A204.1 (cell line): ENCODE measurements at regions not wholly inside any gene's neighbourhood (a gene's known extent, or its start where the extent isn't known, plus 50 kb on each side); places are given as distances from the start of the nearest gene placed in this dataset.
A peak's percentile ranks its signal among the peaks of the same experiment; 100 is the strongest.
"Not testable (repeated sequence)": the region's sequence is repeated elsewhere in the genome, so short reads cannot be mapped to it uniquely, and the experiment has no call there.

Experiments used
- FAIRE-seq: peaks from 2 replicates; lab custom pipeline; 2012; peaks lifted over from hg19 to GRCh38; lab: Jason Lieb, UNC

DNA sequence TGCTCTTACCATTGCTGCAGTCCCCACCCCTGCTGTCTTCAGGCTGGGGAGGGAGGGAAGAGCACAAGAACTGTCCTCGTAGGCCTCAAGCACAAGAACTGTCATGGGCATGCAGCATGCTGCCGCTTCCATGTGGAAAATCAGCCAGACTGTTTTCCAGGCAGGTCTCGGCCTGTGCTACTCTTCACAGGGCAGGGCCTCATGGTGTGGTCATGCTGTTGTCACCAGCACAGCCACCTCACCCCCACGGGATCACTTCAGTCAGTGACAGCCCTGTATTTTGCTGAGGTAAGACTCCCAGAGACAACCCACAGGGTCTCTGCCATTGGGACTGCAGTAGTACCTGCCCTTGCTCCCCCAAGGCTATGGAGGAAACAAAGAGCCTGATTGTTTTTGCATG, 205.3 kb downstream of the NAP1L3 start:
- no peak for FAIRE-seq

DNA sequence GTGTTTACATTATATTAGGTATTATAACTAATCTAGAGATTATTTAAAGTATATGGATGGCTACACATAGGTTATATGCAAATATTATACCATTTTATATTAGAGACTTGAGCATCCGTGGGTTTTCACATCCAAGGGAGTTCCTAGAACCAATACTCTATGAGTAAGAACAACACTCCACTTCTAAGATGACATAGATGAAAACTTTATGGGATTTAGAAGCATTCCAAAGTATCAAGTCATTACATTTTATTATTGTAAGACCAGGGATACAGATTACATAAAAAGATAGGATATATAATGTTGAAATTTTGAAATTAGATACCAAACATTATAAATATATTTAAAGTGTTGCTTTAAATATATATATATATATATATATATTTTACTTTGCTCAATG, 207.0 kb downstream of the NAP1L3 start:
- FAIRE-seq: peak; percentile 56

DNA sequence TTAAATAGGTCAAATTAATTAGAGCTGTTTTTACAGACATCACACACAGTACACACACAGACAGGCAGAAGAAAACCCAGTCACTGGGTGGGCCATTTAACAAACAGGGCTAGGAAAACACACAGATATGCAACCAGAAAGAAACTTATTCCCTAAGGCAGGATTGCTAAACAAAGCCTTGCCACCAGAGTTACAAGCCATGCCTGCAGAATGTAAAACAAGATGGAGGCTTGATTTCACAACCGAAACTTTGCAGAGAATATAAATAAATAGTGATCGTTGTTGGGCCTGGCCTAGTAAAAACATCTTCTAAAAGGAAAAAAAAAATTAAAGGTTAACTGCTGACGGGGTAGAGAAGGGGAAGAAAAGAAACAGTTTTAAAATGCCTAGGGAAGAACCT, 212.3 kb downstream of the NAP1L3 start:
- FAIRE-seq: no peak

DNA sequence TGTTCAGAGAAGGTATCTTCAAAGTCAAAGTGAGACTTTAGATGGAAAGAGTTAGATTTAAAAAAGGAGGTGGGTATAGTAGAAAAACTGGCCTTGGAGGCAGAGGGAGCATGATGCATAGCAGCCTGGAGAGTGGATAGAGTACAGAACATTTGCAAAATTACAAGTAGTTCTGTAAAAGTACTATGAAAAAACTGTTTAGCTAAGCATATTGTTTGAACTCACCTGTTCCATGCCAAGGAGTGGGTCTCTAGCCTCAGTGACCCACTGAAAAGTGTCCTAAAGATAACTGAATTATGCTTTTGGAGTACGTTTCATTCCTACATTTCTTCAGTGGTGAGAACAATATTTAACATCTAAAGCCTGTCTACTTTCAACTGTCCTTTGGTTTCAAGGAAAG, 218.9 kb downstream of the NAP1L3 start:
- no peak for FAIRE-seq

DNA sequence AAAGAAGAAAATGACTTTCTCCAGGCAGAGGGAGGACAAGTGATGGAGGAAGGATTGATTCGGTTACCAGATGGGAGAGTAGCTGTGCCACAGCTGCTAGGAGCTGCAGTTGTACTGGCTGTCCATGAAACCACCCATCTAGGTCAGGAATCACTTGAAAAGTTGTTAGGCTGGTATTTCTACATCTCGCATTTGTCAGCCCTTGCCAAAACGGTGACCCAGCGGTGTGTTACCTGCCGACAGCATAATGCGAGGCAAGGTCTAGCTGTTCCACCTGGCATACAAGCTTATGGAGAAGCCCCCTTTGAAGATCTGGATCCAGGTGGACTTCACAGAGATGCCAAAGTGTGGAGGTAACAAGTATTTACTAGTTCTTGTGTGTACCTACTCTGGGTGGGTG, 238.7 kb downstream of the NAP1L3 start:
- not testable (repeated sequence) for FAIRE-seq

DNA sequence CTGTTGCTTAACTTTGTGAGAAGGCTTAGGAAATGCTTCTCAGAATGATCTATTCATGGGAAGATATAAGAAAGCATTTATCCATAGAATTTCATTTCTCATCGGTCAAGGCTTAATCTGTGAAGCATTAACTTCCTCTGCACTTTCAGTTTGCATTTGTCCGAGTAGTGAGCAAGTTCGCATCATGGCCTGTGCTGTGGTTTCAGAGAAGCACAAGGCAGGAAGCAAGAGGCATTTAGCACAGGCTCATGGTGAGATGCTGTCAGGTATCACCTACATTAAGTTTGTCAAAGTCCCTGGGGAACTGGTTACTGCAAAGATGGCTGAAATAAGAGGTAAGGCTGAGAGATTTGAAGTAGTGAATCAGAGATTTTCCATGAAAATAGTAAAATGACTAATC, 244.9 kb downstream of the NAP1L3 start:
- no peak for FAIRE-seq

DNA sequence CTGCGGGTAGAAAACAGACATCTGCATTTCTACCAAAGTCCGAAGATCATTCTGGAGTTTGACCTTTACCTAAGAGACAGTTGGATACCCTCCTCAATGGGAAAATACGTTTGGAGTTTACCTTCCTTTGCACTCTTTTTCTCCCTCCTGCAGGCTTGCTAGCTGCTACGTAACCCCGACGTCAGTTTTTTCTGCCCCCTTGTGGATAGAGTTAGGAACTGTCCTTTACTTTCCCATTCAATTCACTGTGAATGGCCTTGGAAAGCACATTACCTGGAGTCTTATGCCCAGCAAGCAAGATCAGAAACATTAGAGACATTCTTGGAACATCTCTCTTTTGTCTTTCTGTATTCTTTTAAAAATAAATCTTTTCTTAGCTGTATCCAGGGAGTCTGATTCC, 250.7 kb downstream of the NAP1L3 start:
- peak; percentile 90 for FAIRE-seq

DNA sequence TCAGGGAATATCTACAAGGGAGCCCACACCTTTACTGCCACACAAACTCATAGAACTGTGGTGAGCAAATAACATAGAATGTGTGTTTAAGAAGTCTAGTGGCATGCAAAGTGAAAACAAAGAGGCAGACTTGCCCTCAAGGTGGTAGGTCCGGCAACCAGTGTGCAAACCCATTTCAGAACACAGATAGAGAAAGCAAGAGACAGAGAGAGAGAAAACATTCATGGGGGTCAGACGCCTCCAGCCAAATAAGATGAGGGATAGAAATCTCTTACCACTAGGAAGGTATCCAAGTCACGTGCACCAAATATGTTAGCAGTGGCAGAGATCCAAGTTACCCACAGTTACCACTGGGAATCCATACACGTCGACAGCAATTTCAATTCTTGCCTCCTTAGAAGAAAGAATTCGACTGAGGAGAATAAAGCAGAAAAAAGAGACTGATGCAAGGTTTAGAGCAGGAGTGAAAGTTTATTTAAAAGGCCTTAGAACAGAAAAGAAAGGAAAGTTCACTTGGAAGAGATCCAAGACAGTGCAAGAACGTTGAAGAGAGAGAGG, 252.8 kb downstream of the NAP1L3 start:
- FAIRE-seq: no peak

DNA sequence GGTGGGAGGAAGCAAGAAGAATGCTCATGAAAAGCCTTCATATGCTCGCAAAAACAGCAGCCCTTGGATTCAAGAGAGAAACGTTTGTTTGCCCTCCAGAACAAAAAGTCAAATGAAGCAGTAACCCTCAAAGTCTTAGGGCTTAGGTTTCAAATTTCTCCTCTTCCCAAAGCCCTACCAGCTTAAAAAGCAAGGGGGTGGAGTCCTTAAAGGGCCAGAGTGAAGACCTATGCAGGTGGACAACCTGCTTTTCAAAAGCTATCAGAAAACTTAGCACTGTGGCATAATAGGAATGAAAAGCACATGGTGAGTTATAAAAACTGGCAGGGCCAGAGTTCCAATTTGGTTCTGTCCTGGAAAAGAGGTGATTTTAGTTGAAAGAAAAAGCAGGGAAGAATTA, 253.3 kb downstream of the NAP1L3 start:
- FAIRE-seq: no peak

DNA sequence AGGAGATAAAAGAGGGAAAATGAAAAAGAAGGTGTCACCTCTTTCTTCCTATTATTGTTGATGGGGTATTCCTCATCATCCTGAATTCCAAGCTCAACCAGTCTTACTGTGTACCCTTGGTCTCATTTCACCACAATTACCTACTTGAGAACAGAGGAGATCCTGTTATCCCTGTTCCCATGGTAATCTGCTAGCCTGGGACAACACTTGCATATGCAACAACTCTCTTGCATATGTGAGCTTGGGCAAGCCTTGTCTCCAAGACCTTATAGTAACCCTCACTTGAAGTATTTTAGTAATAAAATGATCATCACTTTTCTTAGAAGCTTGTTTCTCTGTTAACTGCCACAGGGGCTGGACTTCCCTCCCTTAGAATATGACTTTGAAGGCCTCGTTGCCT, 253.7 kb downstream of the NAP1L3 start:
- no peak for FAIRE-seq

DNA sequence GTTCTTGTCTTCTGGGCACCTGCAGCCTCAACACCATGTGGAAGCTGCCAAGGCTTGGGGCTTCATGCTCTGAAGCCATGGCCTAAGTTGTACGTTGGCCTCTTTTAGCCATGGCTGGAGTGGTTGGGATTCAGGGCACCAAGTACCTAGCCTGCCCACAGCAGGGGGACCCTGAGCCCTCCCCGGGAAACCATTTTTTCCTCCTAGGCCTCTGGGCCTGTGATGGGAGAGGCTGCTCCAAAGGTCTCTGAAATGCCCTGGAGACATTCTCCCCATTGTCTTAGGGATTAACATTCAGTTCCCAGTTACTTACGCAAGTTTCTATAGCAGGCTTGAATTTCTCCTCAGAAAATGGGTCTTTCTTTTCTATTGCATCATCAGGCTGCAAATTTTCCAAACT, 269.3 kb downstream of the NAP1L3 start:
- FAIRE-seq: no peak

DNA sequence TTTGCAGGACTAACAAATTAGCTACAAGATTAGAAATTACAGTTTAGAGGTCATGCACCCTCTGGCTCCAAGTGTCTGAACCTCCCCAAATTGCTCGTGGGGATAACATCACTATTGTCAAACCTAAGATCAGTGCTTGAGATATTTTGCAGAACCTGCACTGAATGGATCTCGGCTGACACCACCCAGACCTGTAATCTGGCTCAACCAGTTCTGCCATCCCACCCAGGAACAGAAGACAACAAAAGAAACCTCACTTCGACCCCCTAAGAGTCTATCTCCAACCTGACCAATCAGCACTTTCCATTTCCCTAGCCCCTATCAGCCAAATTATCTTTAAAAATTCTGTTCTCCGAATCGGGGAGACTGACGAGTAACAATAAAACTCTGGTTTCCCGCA, 318.7 kb downstream of the NAP1L3 start:
- no peak for FAIRE-seq

DNA sequence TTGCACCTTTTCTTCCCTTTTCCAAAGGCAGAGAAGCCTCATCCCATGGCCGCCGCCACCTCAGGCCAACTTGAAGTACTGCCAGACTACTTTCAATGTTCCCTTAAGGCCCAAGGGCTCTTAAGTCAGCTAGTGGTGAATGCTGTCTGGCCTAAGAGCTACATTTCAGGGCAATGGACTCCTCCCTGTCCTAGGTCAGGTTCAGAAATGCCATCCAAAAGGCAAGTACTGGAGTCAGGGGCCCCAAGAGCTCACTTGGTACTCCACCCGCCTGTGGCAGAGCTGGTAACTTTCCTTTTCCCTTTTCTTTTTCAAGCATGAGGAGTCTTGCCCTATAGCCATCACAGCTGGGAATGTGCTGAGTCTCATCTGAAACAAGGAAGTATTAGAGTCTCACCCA, 327.1 kb downstream of the NAP1L3 start:
- FAIRE-seq: no peak

DNA sequence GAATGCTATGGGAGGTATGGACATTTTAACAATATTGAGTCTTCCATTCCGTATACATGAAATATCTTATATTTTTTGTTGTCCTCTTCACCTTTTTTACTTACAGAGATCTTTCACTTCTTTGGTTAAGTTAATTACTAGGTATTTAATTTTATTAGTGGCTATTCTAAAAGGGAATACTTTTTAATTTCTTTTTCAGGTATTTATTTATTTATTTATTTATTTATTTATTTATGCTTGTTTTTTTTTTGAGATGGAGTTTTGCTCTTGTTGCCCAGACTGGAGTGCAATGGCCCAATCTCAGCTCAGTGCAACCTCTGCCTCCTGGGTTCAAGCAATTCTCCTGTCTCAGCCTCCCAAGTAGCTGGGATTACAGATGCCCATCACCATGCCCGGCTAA, 329.1 kb downstream of the NAP1L3 start:
- not testable (repeated sequence) for FAIRE-seq

DNA sequence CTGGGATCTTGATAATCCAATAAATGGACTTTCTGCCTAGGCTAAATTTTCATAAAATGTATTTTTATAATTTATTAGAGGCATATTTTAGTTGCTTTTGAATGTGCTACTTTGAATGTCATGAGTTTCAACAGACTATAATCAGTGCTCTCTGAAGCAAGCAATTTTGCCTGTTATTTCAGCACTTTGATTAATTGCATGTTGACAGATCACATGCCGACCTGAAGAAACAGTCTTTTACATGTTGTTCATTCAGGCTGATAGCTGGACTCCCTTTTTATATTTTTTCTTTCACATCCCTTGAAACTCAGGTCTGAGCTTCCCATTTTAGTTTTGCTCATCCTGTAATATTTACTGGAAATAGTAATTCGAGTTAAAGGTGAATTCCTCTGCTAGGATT, 341.0 kb downstream of the NAP1L3 start:
- FAIRE-seq: no peak

DNA sequence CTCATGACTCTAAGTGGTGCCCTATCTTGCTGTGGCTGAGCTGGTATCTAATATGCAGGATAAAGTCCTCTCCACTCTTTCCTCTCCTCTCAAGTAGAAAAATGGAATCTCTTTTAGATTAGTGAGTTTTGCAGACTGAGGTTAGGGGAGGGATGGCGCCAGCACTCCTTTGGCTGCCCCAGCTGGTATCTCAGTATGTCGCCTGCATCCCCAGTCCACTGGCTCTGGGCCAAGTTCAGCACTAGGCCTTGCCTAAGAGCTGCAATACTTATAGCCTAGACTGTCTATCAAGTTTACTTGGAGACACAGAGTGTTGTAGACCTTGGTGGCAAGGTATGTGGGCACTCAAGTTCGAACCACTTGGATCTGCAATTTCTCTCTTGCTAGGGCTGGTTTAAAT, 351.3 kb downstream of the NAP1L3 start:
- no peak for FAIRE-seq

DNA sequence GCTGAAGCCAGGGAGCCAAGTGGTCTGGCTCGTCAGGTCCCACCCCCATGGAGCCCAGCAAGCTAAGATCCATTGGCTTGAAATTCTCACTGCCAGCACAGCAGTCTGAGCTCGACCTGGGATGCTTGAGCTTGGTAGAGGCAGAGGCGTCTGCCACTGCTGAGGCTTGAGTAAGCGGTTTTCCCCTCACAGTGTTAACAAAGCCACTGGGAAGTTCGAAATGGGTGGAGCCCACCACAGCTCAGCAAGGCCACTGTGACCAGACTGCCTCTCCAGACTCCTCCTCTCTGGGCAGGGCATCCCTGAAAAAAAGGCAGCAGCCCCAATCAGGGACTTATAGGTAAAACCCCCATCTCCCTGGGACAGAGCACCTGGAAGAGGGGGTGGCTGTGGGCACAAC, 353.8 kb downstream of the NAP1L3 start:
- FAIRE-seq: no peak
